GM12874 (cell line): ENCODE measurements at regions not wholly inside any gene's neighbourhood (a gene's known extent, or its start where the extent isn't known, plus 50 kb on each side); places are given as distances from the start of the nearest gene placed in this dataset.

ENCODE experiments used
- TF ChIP-seq, protein P1 (sequence below): IDR thresholded peaks from 2 replicates; pipeline ENCODE4 v1.5.1; 2011; ENCODE audit warnings: low read depth, mild to moderate bottlenecking, control low read depth, low read length, moderate library complexity; ENCODE audit not compliant: insufficient read depth

DNA sequence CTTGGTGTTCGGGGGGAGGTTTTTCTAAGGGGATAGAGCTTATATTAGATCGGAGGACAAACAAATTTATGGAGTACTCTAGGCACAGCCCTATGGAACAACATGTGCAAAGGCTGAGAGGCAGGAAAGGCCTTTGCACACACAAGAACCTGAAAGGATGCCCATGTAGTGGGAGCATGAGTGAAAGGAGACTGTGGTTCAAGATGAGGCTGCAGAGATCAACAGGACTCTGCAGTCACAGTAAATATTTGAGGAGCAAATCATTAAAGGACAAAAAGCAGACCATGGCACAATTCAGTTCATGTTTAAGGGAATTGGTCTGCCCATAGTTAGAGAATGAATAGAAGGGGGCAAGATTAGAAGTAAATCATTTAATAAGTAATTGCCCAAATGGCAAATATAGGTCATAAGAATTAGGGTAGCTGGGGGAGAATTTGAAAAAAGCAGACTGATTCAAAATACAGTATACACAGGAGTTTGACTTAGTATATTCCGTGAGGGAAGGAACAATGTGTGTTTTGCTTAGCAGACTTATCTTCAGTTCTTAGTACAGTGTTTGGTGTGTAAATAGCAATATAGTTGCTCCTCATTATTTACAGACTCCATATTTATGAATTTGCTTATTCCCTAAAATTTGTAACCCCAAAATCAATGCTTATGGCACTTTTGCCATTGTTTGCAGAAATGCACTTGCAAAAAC is 268.1 kb downstream of the SEC16B start:
- TF ChIP-seq, protein P1, sequence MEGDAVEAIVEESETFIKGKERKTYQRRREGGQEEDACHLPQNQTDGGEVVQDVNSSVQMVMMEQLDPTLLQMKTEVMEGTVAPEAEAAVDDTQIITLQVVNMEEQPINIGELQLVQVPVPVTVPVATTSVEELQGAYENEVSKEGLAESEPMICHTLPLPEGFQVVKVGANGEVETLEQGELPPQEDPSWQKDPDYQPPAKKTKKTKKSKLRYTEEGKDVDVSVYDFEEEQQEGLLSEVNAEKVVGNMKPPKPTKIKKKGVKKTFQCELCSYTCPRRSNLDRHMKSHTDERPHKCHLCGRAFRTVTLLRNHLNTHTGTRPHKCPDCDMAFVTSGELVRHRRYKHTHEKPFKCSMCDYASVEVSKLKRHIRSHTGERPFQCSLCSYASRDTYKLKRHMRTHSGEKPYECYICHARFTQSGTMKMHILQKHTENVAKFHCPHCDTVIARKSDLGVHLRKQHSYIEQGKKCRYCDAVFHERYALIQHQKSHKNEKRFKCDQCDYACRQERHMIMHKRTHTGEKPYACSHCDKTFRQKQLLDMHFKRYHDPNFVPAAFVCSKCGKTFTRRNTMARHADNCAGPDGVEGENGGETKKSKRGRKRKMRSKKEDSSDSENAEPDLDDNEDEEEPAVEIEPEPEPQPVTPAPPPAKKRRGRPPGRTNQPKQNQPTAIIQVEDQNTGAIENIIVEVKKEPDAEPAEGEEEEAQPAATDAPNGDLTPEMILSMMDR, result no peak

GRCh38 chr1:177700856-177701255 is 269.0 kb downstream of the SEC16B start:
- TF ChIP-seq, protein P1, result no peak

DNA sequence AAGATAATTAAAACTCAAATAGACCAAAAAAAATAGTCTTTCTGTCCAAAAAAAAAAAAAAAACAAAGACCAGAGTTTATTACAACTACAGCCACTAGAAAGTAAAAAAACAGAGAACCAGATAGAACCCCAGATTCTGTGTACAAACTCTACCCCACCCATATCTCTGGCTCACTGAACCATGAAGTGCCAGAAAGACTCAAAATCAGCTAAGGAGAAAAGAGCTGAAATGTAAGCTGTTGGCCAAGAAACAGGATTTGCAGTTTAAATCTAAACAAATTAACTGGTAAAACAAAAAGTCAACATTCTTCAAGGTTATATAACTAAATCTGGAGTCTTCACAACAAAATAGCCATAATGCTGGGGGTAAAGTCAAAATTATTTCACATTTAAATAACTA is 278.9 kb downstream of the SEC16B start:
- TF ChIP-seq, protein P1, result no peak

DNA sequence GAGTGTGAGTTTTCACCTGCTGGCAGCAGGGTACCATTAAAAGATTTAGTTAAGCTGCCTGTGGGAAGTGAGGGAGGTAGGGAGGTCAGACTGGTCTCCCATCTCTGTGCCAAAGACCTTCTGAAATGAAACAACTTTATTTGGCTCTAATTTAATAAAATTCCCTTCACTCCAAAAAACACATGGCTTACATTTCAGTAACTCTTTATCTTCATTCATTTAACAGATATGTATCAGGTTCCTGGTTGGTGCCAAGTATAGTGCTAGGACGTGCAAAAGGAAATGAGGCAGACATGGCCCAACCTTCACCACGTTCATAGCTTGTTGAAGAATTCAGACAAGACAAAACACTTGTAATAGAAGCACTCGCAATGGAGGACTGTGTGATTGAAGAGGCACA is 282.3 kb downstream of the SEC16B start:
- TF ChIP-seq, protein P1, result no peak

DNA sequence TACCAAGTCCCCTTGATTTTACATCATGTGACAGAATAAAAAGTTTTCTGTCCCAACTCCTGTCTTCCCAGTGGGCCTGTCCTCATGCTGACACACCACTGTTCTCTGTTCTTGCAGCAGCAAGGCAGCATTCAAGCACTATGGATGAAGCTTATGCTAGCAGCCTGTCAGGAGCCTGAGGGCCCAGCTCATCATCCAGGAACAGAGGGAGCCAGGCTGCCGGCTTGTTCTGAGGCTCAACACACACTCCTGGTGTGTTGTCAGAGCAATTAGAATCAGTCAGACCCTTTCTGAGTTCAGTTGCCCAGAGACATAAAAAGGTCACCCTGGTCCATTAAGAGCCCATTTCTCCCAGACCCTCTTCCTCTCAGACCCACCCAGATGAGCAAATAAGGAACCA is 282.9 kb downstream of the SEC16B start:
- TF ChIP-seq, protein P1, result no peak

DNA sequence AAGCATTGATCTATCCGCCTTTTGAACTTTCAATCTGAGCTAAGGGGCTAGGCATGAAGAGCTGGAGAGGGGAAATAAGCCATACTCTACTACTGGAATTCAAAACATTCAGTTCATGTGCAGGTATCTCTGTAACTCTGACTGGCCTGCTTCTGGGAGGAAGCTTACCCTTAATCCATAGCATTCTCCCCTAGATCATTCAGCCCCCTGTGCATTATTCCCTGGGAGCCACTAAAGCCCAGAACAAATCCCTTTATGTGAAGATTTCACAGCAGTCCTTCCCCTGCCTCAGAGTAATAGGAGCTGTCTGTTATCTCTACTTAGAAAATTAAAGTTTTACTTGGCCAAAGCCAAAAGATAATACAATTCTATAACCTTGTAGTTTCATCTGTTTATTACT is 300.7 kb downstream of the SEC16B start:
- TF ChIP-seq, protein P1, result no peak

GRCh38 chr1:177665935-177666334 is 303.9 kb downstream of the SEC16B start:
- TF ChIP-seq, protein P1, result no peak

DNA sequence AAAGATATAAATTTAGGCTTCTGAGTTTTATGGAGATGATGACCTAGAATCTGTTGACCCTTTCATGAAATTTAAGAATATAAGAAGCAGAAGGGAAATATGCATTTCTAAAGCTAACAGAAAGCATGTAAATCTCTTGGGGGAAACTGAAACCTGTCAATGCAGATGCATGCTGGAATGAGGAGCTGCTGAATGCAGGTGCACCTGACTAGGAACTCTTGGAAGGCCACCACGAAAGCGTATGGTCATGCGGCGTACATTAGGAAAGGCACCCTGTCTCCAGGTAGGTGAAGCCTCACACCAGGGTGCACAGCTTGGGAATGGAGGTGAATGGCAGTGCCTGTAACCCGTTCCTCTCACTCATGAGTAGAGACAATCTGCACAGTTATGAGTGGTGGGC is 309.7 kb downstream of the SEC16B start:
- TF ChIP-seq, protein P1, result no peak
